GM18505 (cell line): ENCODE measurements at regions not wholly inside any gene's neighbourhood (a gene's known extent, or its start where the extent isn't known, plus 50 kb on each side); places are given as distances from the start of the nearest gene placed in this dataset.
"Not testable (repeated sequence)": the region's sequence is repeated elsewhere in the genome, so short reads cannot be mapped to it uniquely, and the experiment has no call there.

Experiments
- ATAC-seq: cut with Tn5 transposase; IDR thresholded peaks from one replicate; pipeline ENCODE4 v1.9.1; 2021; ENCODE audit not compliant: unreplicated experiment
- POLR2A ChIP-seq: IDR thresholded peaks from 4 replicates; pipeline ENCODE4 v1.6.1; 2011; ENCODE audit warnings: borderline replicate concordance; ENCODE audit not compliant: insufficient read depth, insufficient read length; ENCODE audit errors: extremely low read depth

DNA sequence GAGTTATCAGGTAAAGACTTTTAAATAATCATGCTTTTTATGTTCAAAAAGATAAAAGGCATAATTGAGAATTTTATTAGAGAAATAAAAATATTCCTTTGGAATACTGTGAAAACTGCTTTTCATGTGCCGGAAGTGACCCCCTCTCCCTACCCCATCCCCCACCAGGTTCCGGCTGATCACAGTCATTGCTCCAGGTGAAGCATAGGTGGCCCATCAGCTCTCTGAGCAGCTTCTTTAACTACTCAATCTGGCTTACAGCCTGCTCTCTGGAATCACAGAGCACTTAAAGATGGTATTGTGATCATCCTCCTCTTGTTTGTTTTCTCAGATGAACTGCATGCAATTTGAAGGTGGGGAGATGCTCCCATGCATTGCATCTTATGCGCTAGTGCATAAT, 257.7 kb downstream of the EN1 start:
- TF ChIP-seq POLR2A: no peak
- ATAC-seq: no peak

DNA sequence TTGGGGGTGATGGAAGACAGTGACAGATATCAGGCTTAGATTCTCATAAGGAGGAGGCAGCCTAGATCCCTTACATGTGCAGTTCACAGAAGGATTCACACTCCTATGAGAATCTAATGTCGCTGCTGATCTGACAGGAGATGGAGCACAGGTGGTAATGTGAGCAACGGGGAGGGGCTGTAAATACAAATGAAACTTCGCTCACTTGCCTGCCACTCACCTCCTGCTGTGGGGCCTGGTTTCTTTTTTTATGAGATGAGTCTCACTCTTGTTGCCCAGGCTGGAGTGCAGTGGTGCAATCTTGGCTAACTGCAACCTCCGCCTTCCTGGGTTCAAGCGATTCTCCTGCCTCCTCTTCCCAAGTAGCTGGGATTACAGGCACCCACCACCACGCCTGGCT, 258.6 kb downstream of the EN1 start:
- no peak for TF ChIP-seq POLR2A
- no peak for ATAC-seq

DNA sequence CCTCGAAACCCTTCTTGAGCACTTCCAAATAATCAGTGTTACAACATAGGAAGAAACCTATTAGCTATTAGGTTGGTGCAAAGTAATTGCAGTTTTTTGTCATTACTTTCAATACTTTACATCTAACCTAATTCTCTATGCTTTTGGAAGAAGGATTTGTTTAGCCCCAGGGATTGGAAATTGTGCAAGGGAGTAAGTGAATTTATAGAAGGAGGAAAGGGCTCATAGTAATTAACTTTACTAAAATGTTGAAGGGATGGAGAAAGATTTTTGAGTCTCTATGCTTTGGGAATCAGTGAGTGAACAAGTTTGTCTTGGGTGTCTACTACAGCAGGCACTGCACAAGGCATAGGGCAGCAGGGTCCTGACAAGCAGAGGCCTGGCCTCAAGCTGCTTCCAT, 261.1 kb downstream of the EN1 start:
- no peak for TF ChIP-seq POLR2A
- no peak for ATAC-seq

DNA sequence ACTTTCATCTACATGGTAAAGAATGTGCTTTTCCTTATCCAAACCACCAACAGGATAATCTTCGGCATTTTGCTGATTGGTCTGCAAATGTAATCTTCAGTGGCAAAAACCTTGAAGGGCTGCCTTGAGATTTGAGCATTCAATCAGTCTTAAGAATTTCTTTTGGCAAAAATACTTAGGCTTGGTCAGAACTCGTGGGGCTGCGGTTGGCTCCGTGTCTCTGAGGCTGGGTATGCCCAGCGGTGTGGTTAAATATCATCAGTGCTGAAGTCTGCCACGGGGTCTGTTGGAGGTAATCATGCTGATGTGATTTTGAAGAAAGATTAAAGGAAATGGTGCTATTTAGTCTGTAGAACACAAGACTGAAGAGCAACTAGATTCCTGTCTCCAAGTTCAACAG, 262.6 kb downstream of the EN1 start:
- TF ChIP-seq POLR2A: no peak

DNA sequence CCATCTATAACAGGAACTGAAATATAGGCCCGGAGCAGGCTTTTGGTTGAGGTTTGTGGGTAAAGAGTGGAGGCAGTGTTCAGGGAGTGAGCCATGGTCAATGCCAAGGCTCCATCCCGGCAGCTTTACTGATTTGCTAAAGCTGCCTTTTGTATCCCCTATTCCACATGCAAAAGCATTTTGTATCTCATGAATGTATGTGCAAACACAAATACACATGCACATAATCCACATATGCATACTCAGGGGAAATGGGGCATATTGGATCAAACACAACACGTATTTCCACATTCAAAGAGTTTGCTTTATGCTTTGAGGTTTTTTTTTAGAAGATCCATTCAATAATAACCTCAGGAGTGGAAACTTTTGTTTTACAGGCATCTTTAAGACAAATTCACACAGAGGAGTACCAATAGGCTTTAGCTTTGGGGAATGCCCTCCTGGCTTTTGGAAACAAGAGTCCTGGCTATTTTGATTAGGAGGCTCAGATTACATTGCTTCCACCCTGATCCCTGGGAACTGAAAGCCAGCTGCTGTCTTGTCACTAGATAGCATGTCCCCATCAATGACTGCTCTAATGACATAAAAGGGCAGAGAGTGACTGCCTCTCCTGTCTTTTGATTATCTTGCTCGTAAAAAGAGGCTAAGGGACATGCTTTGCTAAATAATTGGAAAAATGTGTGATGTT, 263.2 kb downstream of the EN1 start:
- ATAC-seq: no peak

More for the DNA sequence above, 262.6 kb downstream of the EN1 start:
- no peak for ATAC-seq

DNA sequence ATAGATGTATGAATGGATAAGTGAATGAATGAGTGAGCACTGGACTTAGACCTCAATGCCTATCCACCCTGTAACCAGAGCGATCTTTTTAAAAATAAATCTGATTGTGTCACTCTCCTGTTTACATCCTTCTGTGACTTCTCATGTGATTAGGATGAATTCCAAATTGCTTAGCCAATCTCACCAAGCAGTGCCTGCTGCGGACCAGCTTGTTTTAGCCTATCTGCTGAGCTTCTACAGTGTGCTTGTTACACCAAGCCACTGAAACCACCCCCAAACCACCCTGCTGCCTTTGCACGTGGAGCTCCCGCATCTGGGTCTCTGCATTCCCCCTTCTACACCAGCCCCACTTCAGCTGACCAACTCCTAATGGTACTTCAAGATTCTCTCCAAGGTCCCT, 265.4 kb downstream of the EN1 start:
- TF ChIP-seq POLR2A: no peak
- ATAC-seq: no peak

More for the DNA sequence above, 263.2 kb downstream of the EN1 start:
- TF ChIP-seq POLR2A: no peak

DNA sequence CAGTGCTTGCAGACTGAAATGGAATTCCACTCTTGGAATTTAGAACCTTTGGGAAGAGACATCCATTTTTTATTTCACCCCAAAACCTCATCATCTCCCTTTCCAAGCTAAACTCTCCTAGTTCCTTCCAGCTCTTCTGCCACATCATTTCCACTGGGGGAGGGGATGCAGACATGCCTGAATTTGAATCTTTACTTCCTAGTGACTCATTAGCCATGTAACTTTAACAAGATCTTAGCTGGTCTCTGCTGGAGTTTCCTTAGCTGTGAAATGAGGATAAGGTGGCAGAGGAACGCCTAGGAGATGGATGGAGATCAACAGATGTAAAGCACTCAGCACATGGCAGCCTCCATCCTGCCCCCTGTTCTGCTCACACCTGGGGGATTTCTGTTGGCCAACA, 266.8 kb downstream of the EN1 start:
- ATAC-seq: no peak
- TF ChIP-seq POLR2A: no peak

DNA sequence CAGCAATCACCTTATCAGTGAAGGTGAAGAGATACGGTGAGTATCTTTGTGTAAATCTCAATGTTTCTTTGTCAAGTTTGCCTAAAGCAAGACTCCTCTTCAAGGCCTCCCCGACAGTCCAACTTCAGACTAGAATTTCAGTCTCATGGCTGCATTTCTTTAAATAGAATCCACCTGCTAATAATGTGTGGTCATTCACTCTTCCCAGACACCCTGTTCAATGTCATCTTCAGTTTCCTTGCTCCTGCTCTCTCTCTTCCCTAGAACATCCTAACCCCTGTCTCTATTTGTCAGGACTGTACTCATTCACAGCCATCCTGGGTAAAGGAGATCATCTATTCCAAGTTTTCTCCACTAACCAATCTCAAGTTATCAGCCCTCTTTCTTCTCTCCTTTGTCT, 267.3 kb downstream of the EN1 start:
- TF ChIP-seq POLR2A: no peak
- no peak for ATAC-seq

DNA sequence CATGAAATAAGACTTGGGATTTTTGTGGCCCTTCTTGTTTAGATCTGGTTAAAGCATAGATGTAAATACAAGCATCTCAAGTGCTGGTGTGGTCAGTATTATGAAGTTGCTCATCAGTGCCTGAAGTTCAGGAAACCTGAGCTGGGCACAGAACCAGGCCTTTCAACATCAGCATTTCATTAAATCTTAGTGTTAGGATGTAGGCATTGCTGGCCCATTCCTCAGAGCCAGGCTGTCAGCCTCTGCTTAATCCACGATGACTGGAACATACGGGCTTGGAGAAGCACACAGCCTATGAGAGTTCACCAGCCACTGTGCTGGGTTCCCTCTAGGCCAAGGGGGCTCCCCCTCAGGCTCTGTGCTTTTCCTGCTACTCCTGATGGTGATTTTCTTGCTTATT, 270.2 kb downstream of the EN1 start:
- no peak for TF ChIP-seq POLR2A
- ATAC-seq: no peak

DNA sequence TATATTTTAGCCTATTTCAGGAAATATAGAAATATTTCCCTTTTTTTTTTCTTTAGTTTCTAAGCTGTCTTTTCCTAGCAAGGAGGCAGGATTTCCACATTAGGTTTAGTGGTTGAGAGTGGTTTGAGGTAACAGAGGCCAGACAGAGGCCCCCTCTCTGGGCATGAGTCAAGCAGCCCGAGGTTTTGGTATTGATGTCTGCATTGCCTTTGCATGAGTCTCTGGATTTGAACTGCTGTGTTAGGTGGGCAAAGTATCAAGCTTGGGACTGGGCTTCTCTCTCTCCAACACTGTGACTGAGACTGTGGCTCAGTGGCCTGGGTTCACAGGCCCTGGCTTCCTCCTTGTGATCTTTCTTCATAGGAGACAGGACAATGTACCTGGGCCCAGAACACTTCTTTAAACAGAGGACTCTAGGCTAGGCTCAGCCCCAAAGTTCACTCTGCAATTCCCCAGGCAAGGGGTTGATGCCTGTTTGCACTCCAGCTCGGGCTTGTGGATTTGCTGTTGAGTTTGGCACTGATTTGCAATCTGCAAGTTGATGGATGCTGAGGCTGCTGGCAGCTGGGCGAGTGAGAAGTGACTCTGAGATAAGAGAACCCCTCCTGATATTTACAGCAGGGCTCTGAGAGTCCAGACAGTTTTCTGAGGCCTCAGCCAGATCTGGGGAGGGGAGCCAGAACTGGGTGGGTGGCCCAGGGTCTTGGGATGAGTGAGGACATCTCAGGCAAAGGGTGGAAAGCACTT, 271.2 kb downstream of the EN1 start:
- TF ChIP-seq POLR2A: no peak
- ATAC-seq: no peak

DNA sequence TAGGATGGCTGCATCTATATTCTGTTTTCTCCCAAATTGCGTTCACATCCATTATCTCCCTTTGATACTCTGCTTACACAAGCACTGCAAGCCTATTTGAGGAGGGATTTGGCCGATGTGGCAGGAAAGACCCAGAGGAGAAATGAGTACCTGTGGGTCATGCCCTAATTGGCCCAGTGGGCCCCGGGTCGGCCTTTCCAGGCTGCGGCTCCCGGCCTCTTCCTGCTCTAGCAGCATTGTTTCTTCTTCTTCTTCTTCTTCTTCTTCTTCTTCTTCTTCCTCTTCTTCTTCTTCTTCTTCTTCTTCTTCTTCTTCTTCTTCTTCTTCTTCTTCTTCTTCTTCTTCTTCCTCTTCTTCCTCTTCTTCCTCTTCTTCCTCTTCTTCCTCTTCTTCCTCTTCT, 275.1 kb downstream of the EN1 start:
- ATAC-seq: not testable (repeated sequence)

DNA sequence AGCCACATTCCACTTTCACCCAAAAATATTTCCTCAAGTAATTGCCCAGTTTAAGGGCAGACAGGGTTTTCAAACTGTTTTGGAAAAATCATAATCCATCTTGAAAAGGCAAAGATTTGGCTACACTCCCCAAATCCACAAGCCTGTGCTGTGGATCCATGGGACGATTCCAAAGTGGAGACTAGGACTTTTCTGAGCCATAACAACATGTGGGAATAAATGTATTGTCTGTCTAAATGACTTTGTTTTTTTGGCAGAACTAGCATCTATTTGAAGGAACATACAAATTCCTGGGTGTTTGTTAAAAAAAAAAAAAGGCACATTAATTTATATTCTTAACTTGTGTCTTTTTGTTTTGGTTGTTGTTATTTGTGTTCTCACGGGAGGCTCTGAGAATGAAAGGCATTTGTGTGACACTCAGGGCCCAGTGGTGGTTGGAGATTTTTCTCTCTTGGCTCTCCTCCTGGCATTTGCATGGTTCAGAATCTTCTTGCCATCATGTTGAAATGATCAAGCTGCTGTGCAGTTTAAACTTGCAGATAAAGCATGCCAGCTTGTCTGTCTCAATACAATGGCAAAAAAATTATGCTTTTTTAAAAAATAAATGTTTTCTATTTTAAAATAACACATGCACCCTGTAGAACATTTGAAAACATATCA, 277.4 kb downstream of the EN1 start:
- no peak for TF ChIP-seq POLR2A
- no peak for ATAC-seq

DNA sequence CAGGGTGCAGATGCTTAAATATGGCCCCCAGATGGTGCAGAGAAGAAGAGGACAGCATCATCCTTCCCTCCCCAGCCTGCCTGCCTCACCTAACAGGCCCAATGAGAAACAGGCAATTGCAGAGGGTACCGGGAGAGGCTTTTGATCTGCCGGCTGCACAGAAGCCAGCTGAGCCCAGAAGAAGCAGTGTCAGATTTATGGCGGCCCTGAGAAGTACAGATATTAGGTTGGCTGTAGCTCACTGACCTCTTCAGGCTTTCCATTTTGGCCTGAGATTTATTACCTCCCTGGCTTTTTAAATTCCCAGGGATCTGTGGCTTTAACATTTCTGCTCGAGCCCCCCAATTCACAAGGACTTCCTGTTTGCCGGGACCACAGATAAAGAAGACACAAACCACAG, 278.7 kb downstream of the EN1 start:
- no peak for TF ChIP-seq POLR2A
- ATAC-seq: no peak
